GM18508 (cell line): ENCODE measurements at regions not wholly inside any gene's neighbourhood (a gene's known extent, or its start where the extent isn't known, plus 50 kb on each side); places are given as distances from the start of the nearest gene placed in this dataset.

Experiments
- ATAC-seq: cut with Tn5 transposase; IDR thresholded peaks from one replicate; pipeline ENCODE4 v1.9.1; 2021; ENCODE audit warnings: moderate number of reproducible peaks; ENCODE audit not compliant: insufficient read depth, unreplicated experiment

GRCh38 chr13:33508060-33508459 is 222.5 kb upstream of the STARD13 start:
- no peak for ATAC-seq

DNA sequence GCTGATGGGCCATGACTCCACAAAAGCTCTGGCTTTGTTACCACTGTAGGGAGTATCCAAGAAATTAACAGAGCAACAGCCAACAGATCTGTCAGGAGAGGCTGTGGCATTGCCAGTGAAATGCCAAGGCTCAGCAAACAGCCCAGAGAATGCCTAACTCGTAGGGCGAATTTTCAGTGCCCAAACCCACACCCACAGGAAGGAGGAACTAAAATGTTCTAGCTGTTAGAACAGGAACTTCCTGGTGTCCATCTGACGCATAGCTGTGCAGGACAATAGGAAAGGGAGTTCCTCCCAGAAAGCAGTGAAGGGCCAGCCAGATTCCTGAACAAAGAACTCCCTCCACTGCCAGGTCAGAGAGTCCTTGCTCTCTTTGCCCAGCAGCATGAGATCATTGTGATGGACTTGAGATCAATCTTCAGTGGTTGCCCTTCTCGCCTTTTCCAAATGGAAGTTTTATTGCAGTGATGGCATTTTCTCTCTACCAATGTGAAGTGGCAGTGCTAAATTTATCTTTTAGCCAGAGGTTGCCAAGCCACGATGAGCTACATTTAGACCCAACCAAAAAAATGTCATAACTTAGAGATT is 224.2 kb upstream of the STARD13 start:
- ATAC-seq: no peak

DNA sequence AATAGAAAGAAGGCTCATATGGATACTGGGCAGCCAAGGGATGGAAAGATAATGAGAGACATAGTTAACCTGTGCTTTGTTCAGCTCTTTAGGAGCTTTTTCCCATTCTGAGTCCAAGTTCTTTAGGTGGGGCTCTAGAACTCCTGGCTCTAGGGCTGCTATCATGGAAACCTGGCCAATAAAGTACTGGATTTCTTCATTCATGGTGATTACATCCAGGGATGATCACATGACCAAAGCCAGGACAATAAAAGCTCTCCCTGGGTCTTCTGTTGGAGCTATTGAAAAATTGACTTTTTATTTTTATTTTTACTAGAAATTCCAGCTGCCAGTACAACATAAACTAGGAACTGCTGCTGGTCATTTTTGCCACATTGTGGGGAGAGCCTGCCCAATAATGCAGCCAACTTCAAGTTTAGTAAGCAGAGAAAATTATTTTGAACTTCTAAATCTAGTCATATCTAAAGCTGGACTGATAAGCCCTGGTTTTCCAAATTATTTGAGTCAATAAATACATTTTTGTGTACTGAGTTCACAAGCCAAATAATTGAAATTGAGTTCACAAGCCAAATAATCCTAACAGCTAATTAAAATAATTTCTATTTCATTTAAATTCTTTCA is 224.9 kb upstream of the STARD13 start:
- ATAC-seq: no peak

GRCh38 chr13:33512880-33513554 is 227.5 kb upstream of the STARD13 start:
- no peak for ATAC-seq

DNA sequence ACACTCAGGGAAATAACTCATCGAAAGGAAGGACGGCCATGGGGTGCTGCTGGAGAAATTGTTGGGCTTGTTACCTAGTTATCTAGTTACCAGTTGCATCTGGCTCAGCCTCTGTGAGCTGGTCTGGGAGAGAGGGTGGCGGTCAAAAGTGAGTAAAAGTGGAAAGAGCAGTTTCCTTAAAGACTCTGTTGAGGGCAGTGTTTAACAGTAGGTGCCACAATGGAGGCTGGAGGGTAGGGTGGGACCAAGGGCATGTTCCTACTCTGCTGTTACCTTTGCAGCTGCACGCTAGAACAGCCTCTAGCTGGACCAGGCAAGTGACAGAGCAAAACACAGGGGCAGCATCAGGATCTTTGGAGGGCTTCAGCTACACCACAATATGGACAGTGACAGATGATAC is 228.8 kb upstream of the STARD13 start:
- ATAC-seq: no peak

DNA sequence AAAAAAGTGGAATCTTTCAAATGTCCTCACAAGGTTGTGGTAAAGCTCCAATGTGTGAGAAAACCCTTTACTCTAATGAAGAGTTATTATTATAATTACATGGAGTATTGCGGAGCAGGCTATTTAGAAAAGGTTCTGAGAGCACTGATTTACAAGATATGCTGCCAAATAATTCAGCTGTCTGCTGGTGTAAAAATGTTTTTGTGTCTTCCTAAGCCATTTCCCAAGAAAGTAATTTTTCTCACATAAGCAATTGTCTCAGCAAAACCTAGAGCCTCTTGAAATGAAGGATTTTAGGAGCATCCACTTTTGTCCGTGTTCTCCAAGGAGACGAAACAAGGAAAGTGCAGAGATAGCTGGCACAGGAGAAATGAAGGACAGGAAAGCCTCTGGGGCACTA is 229.6 kb upstream of the STARD13 start:
- ATAC-seq: no peak

DNA sequence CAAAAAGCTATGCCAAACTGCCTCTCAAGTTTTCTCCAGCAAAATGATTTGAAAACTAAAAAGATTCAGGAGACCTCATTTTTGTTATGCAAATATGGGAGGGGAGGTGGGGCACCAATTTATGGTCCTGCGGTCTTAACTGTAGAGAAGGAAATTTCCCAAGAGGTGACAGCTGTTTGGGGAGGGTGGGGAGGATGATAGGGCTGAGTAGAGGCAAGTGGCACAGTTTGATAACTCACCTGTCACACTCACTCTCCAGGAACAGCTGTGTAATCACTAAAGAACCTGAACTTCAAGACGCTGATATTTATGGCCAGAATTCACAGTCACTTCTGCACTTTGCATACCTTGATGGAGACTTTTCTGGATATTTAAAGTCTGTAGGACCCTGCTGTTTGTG is 232.9 kb upstream of the STARD13 start:
- no peak for ATAC-seq

DNA sequence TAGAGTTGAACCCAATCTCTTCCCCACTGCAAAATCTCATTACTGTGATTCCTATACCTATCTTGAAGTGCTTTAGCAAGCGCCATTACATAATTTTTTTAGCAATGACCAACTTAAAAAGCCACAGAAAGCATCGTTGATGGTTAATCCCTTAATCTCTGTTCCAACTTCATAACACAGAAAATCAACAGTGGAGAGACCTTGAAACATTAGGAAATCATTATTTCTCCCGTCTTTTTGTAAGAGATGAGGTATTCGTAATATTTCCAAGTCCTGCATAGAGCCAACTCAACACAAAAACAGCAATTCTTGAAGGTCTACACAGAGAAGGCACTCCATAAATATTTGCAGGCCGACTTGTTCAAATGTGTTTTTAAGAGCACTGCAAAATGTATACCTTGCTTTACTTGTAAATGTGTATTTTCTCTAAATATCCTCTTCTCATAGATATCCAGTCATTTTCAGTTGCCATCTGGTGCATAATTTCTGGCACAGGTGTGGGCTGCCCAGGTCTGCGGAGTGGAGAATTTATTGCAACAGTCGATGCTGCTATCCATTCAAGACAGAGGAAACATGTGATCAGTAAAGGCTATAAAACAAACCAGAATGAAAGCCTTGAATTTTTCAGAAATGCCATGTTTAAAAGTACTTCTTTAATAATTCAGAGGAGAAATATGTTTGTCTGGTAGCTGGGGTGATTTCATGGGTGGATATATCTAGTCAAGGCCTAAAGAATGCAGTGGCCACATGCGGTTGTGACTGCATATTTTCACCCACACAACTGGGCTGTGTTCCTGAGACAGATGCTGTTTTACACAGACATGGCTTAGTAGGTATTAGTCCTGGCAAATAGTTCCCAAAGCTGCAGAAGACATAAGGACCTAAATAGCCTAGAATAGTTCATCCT is 234.3 kb upstream of the STARD13 start:
- no peak for ATAC-seq

GRCh38 chr13:33520468-33520839 is 234.9 kb upstream of the STARD13 start:
- ATAC-seq: no peak

DNA sequence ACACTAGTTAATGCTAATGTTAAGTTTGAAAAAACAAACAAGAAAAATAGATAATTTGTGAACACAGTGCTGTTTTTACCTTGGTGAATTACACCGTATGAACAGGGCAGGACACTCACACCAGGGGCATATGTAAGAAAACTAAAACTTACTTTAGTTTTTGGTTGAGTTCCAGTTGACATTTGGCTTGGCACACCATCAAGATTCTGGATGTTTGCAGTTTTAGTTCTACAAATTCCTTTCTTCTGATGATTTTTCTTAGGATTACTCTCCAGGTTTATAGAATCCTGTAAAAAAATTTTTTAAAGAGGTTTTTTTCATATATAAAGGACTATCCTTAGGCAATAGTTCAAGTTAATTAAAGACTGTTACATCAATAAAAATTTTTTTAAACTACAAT is 238.5 kb upstream of the STARD13 start:
- no peak for ATAC-seq

GRCh38 chr13:33525763-33526162 is 240.2 kb upstream of the STARD13 start:
- ATAC-seq: no peak

DNA sequence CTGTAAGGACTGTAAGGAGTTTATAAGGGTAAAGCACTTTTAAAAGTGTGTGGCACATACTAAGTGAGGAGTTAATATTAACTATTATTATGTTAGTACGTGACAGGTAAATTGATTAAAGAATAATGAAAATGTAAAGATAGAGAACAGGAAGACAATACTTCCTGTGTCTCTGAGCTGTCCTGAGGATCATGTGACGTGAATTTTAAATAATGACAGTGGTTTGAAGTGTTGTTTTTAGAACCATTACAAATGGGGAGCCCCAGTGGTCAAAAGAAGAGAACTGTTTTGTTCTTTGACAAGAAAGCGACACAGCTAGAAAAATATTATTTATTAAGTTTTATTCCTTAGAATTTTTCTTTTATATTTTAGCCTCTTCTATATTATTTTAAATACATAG is 241.2 kb upstream of the STARD13 start:
- no peak for ATAC-seq

DNA sequence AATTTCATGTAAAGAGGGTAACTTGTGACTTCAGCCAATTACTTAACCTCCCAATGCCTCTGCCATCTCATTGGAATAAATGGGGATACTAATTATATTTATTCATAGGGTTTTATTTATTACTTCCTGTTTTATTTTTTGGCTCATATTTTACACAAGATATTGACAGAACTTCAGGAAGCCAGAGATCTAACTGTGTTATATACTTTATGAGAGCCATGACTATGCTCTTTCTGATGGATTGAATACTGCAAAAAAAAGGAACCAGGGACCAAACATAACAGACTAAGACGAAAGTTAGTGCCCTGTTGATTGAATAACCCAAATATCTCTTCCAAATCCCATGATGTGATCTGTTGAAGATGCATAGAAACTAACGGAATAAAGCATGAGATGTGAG is 243.3 kb upstream of the STARD13 start:
- ATAC-seq: no peak

DNA sequence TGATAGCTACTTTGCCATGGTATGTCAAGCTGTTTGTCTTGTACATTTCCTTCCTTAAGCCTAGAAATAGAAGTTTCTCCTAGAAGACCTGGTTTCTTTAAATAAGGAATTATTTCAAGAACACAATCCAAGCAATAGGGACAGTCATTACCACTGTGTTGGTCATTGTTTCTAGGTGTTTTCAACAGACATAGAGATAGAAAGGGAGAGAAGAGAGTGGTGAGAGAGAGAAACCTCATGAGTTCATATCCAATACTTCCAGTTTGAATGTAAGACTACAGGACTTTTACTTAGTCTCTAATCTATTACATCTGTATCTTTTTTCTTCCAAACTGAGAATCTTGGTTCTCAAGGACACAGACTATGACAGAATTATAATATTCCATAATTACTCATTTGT is 245.9 kb upstream of the STARD13 start:
- ATAC-seq: no peak

GRCh38 chr13:33535061-33535460 is 249.5 kb upstream of the STARD13 start:
- ATAC-seq: no peak

DNA sequence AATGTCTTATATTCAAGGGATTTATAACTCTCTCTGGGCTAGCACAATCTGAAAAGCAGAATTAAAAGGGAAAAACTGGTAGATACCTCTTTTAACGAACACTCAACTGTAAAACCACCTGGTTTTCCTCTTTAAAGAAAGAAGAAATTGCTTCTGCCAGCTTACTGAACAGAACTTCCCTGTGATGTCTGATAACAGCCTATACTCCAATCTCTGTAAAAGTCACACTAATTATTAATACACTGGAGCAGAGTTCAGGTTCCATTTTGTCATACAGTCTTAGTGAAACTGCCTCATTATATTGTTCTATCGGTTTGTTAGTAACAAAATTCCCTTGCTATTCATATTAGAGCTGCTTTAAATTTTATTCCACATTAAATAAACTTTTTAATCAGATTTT is 251.0 kb upstream of the STARD13 start:
- ATAC-seq: no peak

- ATAC-seq: no peak
These were observed 251.5 kb upstream of the STARD13 start for GRCh38 chr13:33537026-33537425.

GRCh38 chr13:33537676-33538075 is 252.1 kb upstream of the STARD13 start:
- ATAC-seq: no peak

DNA sequence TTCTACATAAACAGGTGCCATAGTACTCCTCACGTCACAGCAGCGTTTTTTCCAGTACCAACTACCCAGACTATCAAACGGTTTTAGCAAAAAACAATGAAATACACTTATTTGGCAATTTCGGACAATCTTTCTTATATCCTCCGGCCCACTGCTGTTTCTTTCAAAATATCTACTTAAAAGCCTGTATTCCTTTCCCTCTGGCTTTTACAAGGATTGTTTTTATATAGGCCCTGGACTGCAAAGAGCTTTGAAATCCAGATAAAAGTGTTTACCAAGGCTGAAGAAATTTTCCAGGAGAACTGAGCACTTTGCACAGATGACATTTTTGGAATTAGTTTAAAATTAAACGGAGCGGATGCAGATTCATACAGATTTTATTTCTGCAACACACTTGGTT is 255.9 kb upstream of the STARD13 start:
- ATAC-seq: no peak

GRCh38 chr13:33541962-33542308 is 256.4 kb upstream of the STARD13 start:
- ATAC-seq: no peak
